Non-pigmented ciliary epithelial cell (primary cell): ENCODE measurements at regions not wholly inside any gene's neighbourhood (a gene's known extent, or its start where the extent isn't known, plus 50 kb on each side); places are given as distances from the start of the nearest gene placed in this dataset.
"Not testable (repeated sequence)": the region's sequence is repeated elsewhere in the genome, so short reads cannot be mapped to it uniquely, and the experiment has no call there.

Experiments used
- DNase-seq: peaks from one replicate; pipeline ENCODE4 v3.0.0-alpha.2; 2010; ENCODE audit warnings: low read depth

DNA sequence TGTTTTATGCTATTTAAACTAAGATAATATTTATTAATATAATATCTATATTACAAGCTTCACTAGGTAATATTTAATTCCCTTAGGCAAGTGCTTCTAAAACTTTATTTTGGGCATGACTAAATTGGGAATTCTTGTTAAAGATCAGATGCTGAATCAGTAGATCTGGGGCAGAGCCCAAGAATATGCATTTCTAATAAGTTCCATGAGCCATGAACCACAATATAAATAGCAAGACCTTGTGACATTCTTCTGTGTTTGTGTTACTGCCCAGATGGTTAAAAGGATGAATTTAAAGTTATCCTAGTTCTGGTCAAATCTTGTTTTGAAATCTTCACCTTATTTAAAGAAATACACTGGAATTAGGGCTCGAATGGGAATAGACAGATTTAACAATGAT lies 258.4 kb upstream of the CACNA2D1 start:
- no peak for DNase-seq

DNA sequence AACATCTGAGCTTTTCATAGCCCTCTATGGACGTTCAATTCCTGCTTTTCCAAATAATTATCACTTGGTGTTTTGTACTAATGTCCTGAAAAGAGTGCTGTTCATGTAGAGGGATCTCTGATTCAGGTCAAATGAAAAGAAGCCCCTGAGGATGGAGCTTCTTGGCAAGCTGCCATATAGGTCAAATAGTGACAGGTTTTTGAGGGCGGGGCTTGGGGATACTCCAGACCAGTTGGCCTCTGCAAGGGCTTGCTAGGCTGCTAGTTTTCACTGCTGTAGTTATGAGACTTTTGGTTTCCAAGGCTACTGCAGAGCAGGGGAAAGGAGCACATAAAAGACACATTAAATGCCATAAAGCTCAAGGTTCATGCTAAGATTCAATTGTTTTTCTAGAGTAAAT lies 257.2 kb upstream of the CACNA2D1 start:
- DNase-seq, result no peak

DNA sequence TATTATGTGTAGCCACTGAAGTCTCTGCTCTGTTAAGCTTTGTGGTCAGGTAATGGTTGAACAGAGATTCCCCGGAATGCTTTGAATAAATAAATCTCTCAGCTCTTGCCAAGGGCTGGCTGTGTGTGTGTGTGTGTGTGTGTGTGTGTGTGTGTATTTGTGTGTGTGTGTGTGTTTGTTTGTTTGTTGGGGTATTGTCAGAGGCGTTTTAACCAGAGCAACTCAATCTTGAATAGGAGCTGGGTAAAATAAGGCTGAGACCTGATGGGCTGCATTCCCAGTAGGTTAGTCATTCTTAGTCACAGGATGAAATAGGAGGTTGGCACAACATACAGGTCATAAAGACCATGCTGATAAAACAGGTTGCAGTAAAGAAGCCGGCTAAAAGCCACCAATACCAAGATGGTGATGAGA lies 256.2 kb upstream of the CACNA2D1 start:
- DNase-seq, result no peak

DNA sequence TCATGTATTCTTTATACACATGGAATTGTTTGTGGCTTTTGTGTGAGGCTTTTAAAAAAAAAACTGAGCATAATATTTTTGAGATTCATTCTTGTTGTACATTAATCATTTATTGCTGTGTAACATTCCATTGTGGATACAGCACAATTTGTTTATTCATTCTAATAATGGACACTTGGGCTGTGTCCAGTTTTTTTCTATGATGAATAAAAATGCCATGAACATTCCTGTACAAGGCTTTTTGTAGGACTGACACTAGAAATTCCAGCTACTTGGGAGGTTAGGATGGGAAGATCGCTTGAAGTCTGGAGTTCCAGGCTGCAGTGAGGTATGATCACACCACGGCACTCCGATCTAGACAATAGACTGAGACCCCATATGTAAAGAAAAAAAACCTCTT lies 254.3 kb upstream of the CACNA2D1 start:
- no peak for DNase-seq

DNA sequence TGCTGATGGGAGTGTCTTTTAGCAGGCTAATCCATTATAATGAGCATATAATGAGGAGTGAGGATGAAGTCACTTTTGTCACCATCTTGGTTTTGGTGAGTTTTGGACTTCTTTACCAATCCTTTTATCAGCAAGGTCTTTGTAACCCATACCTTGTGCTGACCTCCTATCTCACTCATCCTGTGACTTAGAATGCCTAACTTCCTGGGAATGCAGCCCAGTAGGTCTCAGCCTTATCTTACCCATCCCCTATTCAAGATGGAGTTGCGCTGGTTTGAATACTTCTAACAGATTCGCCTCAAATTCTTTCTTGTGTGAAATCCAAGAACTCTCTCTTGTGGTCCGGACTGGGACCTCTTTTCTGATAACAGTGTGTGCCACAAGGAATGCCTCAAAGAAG lies 253.1 kb upstream of the CACNA2D1 start:
- DNase-seq, result no peak

DNA sequence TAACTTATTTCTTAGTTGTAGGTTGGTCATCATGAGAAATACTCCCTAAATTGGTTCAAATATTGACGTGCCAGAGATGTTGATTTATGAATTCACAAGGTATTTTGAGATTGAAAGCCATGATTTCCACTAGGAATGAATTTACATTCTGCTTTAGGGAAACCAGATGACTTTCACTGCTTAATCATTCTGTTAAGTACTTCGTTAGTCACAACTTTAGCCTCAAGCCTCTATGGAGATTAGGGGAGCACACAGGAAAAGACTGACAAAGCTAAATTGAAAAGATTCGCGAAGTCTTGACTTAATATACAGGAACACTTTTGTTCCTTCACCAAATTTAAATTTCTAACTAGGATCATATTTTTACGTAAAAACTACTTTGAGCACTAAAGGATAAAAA lies 250.4 kb upstream of the CACNA2D1 start:
- DNase-seq, result no peak

DNA sequence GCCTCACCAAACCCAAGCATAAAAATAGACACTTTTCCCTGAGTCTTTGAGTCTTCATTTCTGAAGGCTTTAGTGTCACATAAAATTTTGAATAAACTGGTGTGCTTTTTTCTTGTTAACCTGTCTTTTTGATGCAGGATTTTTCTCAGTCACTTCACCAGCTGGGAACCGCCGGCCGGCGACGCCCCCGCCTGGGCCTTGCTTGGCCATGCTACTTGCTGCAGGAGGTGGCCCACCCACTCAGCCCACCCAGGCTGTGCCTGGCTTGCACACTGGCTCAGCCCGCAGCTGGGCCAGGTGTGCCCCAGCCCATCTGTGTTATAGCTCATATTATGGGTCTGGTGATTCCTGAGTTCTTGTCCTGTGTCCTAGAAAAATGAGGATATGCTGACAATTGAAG lies 247.4 kb upstream of the CACNA2D1 start:
- DNase-seq, result no peak

DNA sequence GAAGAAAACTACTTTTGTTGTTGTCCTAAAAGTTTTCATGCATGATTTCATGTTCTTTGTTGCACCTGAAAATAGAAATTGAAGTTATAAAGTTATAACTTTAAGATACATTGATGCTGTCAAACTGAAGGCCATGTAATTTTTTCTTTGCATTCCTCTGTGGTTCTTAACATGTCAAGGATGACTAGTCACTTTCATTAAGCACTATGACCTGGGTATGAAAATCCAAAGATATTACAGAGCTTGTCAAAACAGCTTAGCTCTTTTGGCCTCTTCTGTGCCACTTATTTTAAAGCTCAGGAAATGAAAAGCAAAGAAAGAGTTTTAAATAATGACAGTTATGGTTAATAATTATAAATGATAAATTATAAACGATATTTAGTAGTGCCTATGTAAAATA lies 241.6 kb upstream of the CACNA2D1 start:
- DNase-seq, result no peak

DNA sequence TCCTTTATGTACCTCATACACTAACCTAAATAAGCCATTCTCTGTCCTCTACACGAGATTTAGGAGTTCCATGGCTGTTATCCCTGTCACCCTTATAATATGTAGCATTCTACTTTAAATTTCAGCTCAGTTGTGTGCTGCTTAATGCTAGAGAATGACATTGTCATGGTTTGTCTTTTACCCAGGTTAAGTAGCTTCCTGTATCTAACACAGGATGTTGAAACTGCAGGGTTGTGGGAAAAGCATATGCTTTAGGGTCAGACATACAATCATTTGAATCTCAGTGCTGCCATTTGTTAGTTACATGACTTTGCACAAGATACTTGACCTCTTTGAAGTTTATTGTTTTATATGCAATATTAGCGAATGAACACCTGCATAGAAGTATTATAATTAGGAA lies 235.1 kb upstream of the CACNA2D1 start:
- no peak for DNase-seq

DNA sequence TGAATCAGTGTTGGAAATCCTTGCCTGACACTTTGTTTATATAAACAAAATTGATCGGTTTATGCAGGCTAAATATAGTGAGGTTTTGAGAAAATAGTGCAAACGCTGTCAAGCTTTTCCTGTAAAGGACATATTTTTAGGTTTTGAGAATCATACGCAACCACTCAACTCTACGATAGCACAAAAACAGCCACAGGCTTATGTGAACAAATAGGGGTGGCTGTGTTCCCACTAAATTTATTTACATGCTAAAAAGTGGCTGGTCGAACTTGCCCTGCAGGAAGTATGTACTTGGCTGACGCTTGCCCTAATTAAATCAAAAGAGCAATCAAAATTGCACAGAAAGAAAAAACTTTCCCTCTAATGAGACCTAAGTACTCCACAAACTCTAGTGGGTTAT lies 234.7 kb upstream of the CACNA2D1 start:
- no peak for DNase-seq

DNA sequence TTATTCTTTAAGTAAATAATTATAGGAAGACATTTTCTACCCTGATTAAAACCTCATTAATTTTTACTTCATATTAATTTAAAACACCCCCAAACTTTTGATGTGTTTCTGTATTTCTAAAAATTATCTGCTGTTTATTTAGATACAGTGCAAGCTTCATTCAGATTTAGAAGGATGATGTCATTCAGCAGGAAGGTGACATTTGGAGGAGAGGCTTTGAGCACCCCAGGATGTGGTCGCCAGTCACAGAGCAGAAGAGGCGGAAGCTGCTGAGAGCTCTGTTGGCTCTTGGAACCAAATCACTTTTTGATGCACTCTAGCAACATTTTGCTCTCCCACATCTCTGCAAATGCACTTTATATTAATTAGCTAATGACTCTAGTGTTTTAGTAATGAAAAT lies 233.9 kb upstream of the CACNA2D1 start:
- no peak for DNase-seq

DNA sequence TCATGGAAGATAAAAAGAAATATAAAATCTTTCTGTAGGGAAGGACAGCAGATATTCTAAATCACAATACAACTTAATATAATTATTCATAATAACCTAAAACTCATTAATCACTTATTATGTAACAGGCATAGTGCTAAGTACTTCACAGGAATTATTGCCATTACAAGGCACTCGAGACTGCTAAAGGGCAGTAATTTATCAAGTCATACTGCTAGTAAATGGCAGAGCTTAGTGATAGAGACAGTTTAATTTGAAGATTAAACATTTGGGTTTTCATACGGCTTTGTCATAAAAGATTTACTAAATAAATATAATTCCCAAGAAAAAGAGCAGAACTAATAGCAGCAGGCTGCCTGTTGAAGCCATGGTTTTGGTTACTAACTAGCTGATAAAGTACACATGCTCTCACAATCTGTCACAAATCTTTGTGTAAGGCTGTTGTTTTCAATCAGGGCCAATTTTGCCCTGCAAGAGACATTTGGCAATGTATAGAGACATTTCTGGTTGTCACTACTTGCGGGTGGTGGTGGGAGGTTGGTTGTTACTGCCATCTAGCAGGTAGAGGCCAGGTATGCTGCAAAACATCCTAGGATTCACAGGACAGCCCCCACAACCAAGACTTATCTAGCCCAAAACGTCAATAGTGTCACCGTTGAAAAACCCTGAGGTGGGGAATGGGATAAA lies 233.3 kb upstream of the CACNA2D1 start:
- DNase-seq, result no peak

DNA sequence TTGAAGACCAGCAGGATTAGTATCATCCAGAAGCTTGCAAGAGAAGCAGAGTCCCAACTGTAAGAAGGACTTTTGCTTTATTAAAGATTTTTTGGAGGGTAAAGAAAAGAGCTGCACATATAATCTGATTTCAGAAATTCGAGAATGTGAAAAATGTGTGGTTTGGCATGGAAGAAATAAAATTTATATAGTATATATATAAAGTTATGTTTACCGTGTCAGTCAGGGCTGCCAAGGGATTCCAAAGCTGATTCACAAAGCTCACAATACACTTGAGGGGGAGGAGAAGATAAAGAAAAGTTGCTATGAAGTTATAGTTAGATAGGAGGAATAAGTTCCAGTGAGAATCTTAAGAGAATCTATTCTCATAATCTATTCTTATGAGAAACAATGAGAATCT lies 231.8 kb upstream of the CACNA2D1 start:
- no peak for DNase-seq

DNA sequence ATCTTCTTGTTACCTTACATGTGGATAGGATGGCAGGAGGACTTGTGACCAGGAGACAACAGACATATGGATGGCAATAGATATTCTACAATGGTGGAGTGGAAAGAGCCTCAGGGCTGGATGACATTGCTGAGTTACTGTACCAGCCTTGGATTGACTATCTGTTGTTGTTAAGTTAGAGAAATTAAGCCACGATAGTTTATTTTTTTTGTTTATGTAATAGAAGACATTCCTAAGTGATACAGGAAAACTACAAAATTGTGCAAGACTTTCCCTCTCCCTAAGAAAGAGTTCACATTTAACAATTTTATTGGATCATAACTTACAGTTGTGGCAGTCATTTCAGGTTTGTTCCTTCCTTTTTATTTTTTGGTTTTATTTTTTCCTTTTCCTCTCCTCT lies 230.7 kb upstream of the CACNA2D1 start:
- DNase-seq, result no peak

DNA sequence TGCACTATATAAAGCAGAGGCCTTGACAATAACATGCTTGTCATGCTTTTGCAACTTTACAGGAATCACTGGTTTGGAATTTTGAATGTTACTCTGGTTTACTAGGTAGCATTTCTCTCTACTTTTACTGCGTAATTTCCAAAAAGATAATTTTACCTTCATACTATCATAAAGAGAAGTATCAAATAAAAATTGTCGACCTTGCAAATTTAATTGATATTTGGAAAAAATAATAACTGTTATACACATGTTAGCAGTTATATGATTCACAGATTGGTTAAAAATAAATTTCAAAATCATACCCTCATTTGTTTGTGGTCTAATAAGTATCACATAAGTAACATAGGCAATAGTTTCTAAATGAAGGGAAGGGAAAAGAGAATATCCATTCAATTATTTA lies 228.5 kb upstream of the CACNA2D1 start:
- no peak for DNase-seq

DNA sequence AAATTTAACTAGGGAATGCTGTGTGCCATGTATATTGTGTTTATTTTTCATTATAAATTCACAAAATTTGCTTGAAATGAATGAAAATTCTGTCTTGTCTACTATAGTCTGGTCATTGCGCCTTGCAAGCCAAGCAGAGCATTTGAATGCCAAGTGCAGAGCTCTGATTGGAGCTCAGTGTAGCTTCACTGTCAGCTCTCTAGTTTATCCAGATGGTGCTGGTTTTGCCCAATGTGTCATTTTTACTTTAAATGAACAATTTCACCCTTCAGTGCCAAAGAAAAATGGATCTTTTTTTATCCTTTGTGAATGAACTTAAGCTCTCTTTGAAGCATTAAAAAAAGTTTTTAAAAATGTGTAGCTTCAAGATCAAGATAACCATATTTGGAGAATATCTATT lies 225.6 kb upstream of the CACNA2D1 start:
- DNase-seq, result no peak

DNA sequence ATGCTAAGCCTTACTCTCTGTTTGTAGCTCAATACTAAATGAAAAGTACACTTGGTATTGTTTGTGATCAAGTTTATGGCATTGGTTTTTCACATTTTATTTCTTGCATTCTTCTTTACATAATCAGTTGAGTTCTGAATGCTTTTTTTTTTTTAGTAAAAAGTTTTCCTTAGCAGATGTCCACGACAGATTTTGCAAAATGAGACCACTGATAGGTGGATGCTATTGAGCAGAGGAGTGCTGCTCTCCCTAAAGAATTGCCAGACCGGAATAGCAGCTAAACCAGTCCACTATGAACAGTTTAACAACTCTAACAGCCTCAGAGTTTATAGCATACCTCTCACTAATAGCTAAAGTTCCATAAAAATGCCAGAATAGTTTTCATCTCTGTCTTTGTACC lies 225.1 kb upstream of the CACNA2D1 start:
- no peak for DNase-seq

DNA sequence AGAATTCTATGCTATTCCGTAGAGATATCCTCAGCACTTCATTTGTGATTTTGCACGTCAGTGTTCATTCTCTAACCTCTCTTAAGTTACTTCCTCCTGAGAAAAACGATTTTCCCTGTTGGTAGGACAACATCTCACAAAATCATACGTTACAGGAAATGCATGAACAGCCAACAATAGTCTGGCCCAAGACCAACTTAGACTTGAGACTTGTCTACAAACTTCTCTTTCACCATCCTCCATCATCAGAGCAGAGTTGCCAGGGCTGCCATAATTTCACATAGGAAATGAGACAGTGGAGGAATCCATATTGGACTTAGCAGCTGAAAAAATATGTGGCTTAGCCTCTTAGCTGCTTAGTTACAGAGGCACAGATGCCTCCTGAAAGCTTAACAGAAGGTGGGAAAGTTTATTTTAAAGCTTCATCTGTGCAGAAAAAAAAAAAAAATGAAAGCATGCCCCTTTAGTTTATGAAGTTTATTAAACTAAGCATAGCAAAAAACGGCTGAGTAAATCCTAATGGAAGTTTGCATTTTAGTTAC lies 222.5 kb upstream of the CACNA2D1 start:
- DNase-seq, result no peak

DNA sequence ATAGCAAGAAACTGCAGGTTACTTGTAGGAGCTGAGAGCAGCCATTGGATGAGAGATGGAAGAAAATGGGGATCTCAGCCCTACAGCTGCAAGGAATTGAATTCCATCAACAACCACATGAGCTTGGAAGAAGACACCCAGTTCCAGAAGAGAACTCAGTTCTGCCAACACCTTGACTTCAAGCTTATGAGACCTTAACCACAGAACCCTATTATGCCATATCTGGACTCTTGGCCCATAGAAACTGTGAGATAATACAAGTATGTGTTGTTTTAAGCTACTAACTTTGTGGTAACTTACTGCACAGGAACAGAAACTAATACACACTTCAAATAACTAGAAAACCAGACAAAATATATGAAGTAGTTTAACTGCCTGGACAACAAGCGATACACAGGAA lies 212.4 kb upstream of the CACNA2D1 start:
- no peak for DNase-seq

DNA sequence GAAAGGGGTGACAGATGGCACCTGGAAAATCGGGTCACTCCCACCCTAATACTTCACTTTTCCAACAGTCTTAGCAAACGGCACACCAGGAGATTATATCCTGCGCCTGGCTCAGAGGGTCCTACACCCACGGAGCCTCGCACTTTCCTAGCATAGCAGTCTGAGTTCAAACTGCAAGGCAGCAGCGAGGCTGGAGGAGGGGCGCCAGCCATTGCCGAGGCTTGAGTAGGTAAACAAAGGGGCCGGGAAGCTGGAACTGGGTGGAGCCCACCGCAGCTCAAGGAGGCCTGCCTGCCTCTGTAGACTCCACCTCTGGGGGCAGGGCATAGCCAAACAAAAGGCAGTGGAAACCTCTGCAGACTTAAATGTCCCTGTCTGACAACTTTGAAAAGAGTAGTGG lies 206.5 kb upstream of the CACNA2D1 start:
- DNase-seq, result not testable (repeated sequence)

DNA sequence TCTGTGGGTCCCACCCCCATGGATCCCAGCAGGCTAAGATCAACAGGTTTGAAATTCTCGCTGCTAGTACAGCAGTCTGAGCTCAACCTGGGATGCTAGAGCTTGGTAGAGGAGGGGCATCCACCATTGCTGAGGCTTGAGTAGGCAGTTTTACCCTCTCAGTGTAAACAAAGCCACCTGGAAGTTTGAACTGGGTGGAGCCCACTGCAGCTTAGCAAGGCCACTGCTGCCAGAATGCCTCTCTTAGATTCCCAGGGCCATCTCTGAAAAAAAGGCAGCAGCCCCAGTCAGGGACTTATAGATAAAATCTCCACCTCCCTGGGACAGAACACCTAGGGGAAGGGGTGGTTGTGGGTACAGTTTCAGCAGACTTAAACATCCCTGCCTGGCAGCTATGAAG lies 190.0 kb upstream of the CACNA2D1 start:
- no peak for DNase-seq

DNA sequence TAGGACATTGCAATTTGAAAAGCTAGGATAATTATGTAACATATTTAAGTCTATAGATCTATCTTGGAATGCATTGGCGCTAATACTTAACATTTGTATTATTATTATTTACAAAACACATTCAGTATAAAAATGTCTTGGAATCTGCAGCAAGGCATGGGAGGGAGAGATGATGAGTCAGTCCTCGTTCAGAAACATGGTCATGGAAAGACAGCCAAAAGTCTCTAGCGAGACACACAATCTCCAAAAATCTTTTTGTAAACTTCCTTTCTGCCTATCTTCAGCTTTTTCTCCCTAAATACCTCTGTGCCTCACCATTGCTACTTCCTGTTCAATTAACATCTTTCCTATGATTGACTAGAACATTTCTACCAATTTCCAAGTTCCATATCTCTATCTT lies 188.4 kb upstream of the CACNA2D1 start:
- DNase-seq, result no peak

DNA sequence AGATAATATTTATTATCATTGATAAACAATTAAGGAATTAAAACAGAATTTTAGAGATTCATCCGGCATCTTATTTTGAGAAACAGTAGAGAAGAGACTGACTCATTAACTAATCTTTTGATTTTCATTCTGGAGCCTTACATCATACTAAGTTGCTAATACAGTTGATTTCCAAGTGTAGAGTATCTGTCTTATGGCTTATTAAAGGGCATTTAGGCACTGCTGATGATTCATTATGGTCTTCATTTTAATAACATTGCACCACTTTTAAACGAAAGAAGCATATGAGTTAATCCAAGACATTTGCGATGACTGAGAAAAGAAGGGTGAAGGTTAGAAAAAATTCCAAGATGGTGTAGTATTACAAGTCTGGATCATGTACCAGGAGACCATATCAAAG lies 186.0 kb upstream of the CACNA2D1 start:
- no peak for DNase-seq

DNA sequence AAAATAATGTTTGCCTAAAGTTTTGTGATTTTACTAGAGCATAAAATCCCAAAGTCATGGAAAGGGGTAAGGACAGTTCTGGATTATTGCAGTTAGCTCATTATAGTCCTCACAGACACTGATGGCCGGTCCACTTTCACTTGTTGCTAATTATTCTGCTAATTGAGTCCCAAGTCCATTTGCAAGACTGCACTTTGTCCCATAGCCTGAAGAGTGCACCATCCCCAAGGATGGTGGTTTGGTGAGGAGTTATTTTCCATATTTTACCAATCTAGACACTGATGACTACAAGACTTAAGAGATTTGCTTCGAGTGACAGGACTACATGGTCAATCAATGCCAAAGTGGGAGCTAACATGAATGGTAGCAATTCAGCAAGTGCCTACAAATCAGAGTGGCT lies 181.8 kb upstream of the CACNA2D1 start:
- DNase-seq, result no peak

DNA sequence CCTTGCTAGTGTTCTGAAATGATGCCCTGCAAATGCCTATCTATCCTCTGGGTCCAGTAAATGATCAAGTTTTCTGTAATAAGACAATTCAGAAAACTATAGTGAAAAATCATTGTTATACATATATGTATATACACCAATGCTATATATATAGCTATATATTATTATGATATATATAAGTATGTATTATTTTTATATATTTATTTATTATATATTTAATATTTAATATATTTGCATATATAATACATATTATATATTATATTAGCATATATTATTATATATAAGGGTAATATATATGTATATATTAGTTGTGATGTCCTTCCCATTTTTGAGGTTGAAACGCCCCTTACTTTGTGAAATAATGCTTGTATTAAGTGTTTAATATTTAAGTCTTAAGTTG lies 181.4 kb upstream of the CACNA2D1 start:
- no peak for DNase-seq
